ENCODE measurements at regions not wholly inside any gene's neighbourhood (a gene's known extent, or its start where the extent isn't known, plus 50 kb on each side); places are given as distances from the start of the nearest gene placed in this dataset.

DNA sequence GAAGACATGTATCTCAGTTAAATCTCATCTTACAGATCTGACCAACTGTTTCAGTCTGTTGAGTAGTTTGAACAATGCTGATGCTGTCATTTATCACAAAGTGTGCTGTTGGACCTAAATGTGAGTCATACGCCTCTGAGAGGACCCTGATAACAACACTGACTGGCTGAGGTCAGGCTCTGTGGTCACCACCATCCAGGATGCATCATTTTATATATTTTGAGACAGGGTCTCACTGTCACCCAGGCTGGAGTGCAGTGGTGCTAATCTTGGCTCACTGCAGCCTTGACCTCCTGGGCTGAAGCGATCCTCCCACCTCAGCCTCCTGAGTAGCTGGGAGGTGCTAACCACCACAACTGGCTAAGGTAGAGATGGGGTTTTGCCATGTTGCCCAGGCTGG lies 181.0 kb upstream of the RGS6 start:
- TF ChIP-seq, protein P1, sequence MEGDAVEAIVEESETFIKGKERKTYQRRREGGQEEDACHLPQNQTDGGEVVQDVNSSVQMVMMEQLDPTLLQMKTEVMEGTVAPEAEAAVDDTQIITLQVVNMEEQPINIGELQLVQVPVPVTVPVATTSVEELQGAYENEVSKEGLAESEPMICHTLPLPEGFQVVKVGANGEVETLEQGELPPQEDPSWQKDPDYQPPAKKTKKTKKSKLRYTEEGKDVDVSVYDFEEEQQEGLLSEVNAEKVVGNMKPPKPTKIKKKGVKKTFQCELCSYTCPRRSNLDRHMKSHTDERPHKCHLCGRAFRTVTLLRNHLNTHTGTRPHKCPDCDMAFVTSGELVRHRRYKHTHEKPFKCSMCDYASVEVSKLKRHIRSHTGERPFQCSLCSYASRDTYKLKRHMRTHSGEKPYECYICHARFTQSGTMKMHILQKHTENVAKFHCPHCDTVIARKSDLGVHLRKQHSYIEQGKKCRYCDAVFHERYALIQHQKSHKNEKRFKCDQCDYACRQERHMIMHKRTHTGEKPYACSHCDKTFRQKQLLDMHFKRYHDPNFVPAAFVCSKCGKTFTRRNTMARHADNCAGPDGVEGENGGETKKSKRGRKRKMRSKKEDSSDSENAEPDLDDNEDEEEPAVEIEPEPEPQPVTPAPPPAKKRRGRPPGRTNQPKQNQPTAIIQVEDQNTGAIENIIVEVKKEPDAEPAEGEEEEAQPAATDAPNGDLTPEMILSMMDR (IDR thresholded peaks at IDR 0.05; ENCODE audit: poor library complexity, severe bottlenecking) = no peak
- no peak for TF ChIP-seq EZH2 (IDR thresholded peaks at IDR 0.05; ENCODE audit: borderline replicate concordance, insufficient read depth, low read length, poor library complexity, severe bottlenecking)
- no peak for TF ChIP-seq POLR2AphosphoS5 (IDR thresholded peaks at IDR 0.05)
- TF ChIP-seq REST (IDR thresholded peaks at IDR 0.05; ENCODE audit: borderline replicate concordance) = no peak
- no peak for TF ChIP-seq EP300 (conservative IDR thresholded peaks at IDR 0.05; ENCODE audit: poor library complexity, severe bottlenecking)
- TF ChIP-seq RAD21 (conservative IDR thresholded peaks at IDR 0.05) = no peak
- no peak for TF ChIP-seq SMC3 (conservative IDR thresholded peaks at IDR 0.05; ENCODE audit: poor library complexity)
